H1 (cell line): ENCODE measurements at regions not wholly inside any gene's neighbourhood (a gene's known extent, or its start where the extent isn't known, plus 50 kb on each side); places are given as distances from the start of the nearest gene placed in this dataset.

Experiments used
- CTCF ChIA-PET: fragments of 300-600 bp; sonication (Branson Sonifier 250); formaldehyde crosslinking; loops from one replicate; lab custom pipeline; 2021; ENCODE audit not compliant: partially characterized antibody; lab: Charles Lee
- POLR2A ChIA-PET: fragments of 300-600 bp; sonication (Branson Sonifier 250); formaldehyde crosslinking; loops from one replicate; lab custom pipeline; 2021; ENCODE audit warnings: inconsistent platforms; ENCODE audit not compliant: partially characterized antibody; lab: Charles Lee
- DNase-seq, 2 experiments: peaks; one replicate each; pipeline versions ENCODE4 v3.0.0 to v3.0.0-alpha.2; 2010 to 2022; ENCODE audit warnings: low spot score in 2 of 2, low read depth in 1 of 2, mixed read lengths in 1 of 2
- FAIRE-seq: peaks from 2 replicates; lab custom pipeline; 2011; peaks lifted over from hg19 to GRCh38; lab: Jason Lieb, UNC
- H2AFZ ChIP-seq: 2 replicates; pipeline ENCODE4 v1.8.1; 2012; ENCODE audit warnings: low read length, inconsistent platforms
- H2AK5ac ChIP-seq: 2 replicates; pipeline ENCODE4 v1.6.1; 2013; ENCODE audit warnings: low read depth, low read length
- H2BK120ac ChIP-seq: replicated peaks from 2 replicates; pipeline ENCODE3; 2013; ENCODE audit warnings: low read depth, low read length, inconsistent platforms
- H2BK12ac ChIP-seq: 2 replicates; pipeline ENCODE4 v1.6.1; 2013; ENCODE audit warnings: low read depth, low read length
- H2BK15ac ChIP-seq: 2 replicates; pipeline ENCODE4 v1.6.1; 2013; ENCODE audit warnings: low read length
- H2BK20ac ChIP-seq: 2 replicates; pipeline ENCODE4 v1.6.1; 2013; ENCODE audit warnings: low read length
- H2BK5ac ChIP-seq: 2 replicates; pipeline ENCODE4 v1.6.1; 2013; ENCODE audit warnings: low read depth, low read length
- H3K14ac ChIP-seq: 2 replicates; pipeline ENCODE4 v1.6.1; 2013; ENCODE audit warnings: inconsistent platforms; ENCODE audit not compliant: insufficient read length
- H3K18ac ChIP-seq: 2 replicates; pipeline ENCODE4 v1.6.1; 2013; ENCODE audit warnings: low read length; ENCODE audit errors: extremely low read depth
- H3K23ac ChIP-seq: 2 replicates; pipeline ENCODE4 v1.6.1; 2013; ENCODE audit warnings: inconsistent platforms; ENCODE audit not compliant: insufficient read length
- H3K23me2 ChIP-seq: 2 replicates; pipeline ENCODE4 v1.6.1; 2013; ENCODE audit warnings: low read depth, low read length
- H3K27ac ChIP-seq: 2 replicates; pipeline ENCODE4 v1.6.1; 2011; ENCODE audit warnings: low read depth, low read length, inconsistent platforms
- H3K27me3 ChIP-seq, 4 experiments: replicated peaks in 1 of 4; 1 replicate in 1 of 4; 2 replicates in 3 of 4; pipeline versions ENCODE4 v1.6.1 to v1.8.1; 2011 to 2013; ENCODE audit warnings: low read length in 3 of 4, mild to moderate bottlenecking in 3 of 4, inconsistent platforms in 2 of 4, mixed read lengths in 2 of 4, moderate library complexity in 1 of 4; ENCODE audit not compliant: control insufficient read depth in 3 of 4, insufficient read depth in 3 of 4; ENCODE audit errors: extremely low read depth in 1 of 4
- H3K36me3 ChIP-seq, 4 experiments: 2 replicates each; pipeline versions ENCODE4 v1.6.1 to v1.8.1; 2011 to 2013; ENCODE audit warnings: mild to moderate bottlenecking in 4 of 4, low read length in 3 of 4, moderate library complexity in 2 of 4, control low read depth in 1 of 4, inconsistent platforms in 1 of 4; ENCODE audit not compliant: insufficient read depth in 4 of 4, control insufficient read depth in 2 of 4
- H3K4ac ChIP-seq: replicated peaks from 2 replicates; pipeline ENCODE3; 2013; ENCODE audit warnings: low read length, low read depth, mixed read lengths, inconsistent platforms; ENCODE audit not compliant: insufficient read length
- H3K4me1 ChIP-seq, 4 experiments: replicated peaks in 1 of 4; 1 replicate in 1 of 4; 2 replicates in 3 of 4; pipeline versions ENCODE4 v1.6.1 to v1.8.1; 2011 to 2013; ENCODE audit warnings: low read length in 3 of 4, inconsistent platforms in 2 of 4, mixed read lengths in 1 of 4; ENCODE audit not compliant: insufficient read depth in 4 of 4, control insufficient read depth in 3 of 4
- H3K4me2 ChIP-seq, 2 experiments: 2 replicates each; pipeline versions ENCODE4 v1.6.1 to v1.8.1; 2011 to 2013; ENCODE audit warnings: low read depth in 2 of 2, low read length in 2 of 2, control low read depth in 1 of 2, inconsistent platforms in 1 of 2, mild to moderate bottlenecking in 1 of 2; ENCODE audit not compliant: insufficient read depth in 1 of 2
- H3K4me3 ChIP-seq, 4 experiments: fragments of 200-600, 300-600 bp in 1 of 4; sonication (generic), shearing (Covaris generic), sonication (Bioruptor Twin) in 1 of 4; 2 replicates each; pipeline versions ENCODE4 v1.5.1 to v1.8.1; 2011 to 2016; ENCODE audit warnings: low read length in 4 of 4, low read depth in 3 of 4, control low read depth in 2 of 4, inconsistent platforms in 2 of 4, mild to moderate bottlenecking in 2 of 4, mixed read lengths in 1 of 4, moderate library complexity in 1 of 4; ENCODE audit not compliant: insufficient read depth in 2 of 4; ENCODE audit errors: extremely low read depth in 1 of 4
- H3K56ac ChIP-seq: replicated peaks from 2 replicates; pipeline ENCODE3; 2013; ENCODE audit warnings: low read depth, mild to moderate bottlenecking, mixed read lengths, low read length, inconsistent platforms; ENCODE audit not compliant: insufficient read length
- H3K79me1 ChIP-seq: 2 replicates; pipeline ENCODE4 v1.6.1; 2013; ENCODE audit warnings: low read depth, low read length, control low read depth
- H3K79me2 ChIP-seq, 2 experiments: 2 replicates each; pipeline versions ENCODE4 v1.6.1 to v1.8.1; 2012 to 2013; ENCODE audit warnings: low read length in 2 of 2, mild to moderate bottlenecking in 2 of 2, inconsistent platforms in 1 of 2; ENCODE audit not compliant: insufficient read depth in 2 of 2, control insufficient read depth in 1 of 2
- H3K9ac ChIP-seq, 4 experiments: replicated peaks in 1 of 4; 1 replicate in 1 of 4; 2 replicates in 3 of 4; pipeline versions ENCODE4 v1.6.1 to v1.8.1; 2011 to 2013; ENCODE audit warnings: low read depth in 3 of 4, low read length in 3 of 4, control low read depth in 2 of 4, mild to moderate bottlenecking in 2 of 4, moderate library complexity in 2 of 4, inconsistent platforms in 1 of 4; ENCODE audit errors: extremely low read depth in 1 of 4
- H3K9me3 ChIP-seq, 2 experiments: 2 replicates each; pipeline versions ENCODE4 v1.6.1 to v1.8.1; 2012 to 2013; ENCODE audit warnings: mild to moderate bottlenecking in 2 of 2, moderate library complexity in 2 of 2, control low read depth in 1 of 2, inconsistent platforms in 1 of 2, low read depth in 1 of 2, low read length in 1 of 2, mixed read lengths in 1 of 2; ENCODE audit not compliant: insufficient read depth in 2 of 2
- H4K20me1 ChIP-seq, 2 experiments: replicated peaks in 1 of 2; 2 replicates each; pipeline versions ENCODE3 to v1.8.1; 2011 to 2013; ENCODE audit warnings: inconsistent platforms in 2 of 2, low read length in 2 of 2, mild to moderate bottlenecking in 1 of 2; ENCODE audit not compliant: insufficient read depth in 2 of 2, control insufficient read depth in 1 of 2
- H4K5ac ChIP-seq: 2 replicates; pipeline ENCODE4 v1.6.1; 2013; ENCODE audit warnings: low read length, low read depth, mixed read lengths, inconsistent platforms; ENCODE audit not compliant: insufficient read length
- H4K8ac ChIP-seq: 2 replicates; pipeline ENCODE4 v1.8.0; 2013; ENCODE audit warnings: mild to moderate bottlenecking, moderate library complexity, low read length, inconsistent platforms; ENCODE audit not compliant: insufficient read depth; ENCODE audit errors: extremely low read depth
- H4K91ac ChIP-seq: replicated peaks from 2 replicates; pipeline ENCODE3; 2013; ENCODE audit warnings: low read length, mixed read lengths, inconsistent platforms; ENCODE audit not compliant: insufficient read length
- CEBPB ChIP-seq: IDR thresholded peaks from 2 replicates; pipeline ENCODE4 v1.6.1; 2012; ENCODE audit warnings: low read depth, low read length
- NRF1 ChIP-seq: IDR thresholded peaks from 2 replicates; pipeline ENCODE4 v1.6.1; 2011; ENCODE audit warnings: mild to moderate bottlenecking, low read depth, low read length, improper control_type of control experiment
- WGBS, 2 experiments: shearing (Covaris generic) in 1 of 2; methylation state at CpG; one replicate each; pipeline versions ENCODE4 v1.1.6 to v1.1.7; 2013 to 2015; ENCODE audit warnings: low lambda C conversion rate in 2 of 2, mixed read lengths in 2 of 2, inconsistent platforms in 1 of 2, low coverage in 1 of 2, missing lambda C conversion rate in 1 of 2; ENCODE audit not compliant: insufficient replicate concordance in 2 of 2, insufficient coverage in 1 of 2, insufficient read length in 1 of 2; ENCODE audit errors: extremely low coverage in 1 of 2, missing lambda C conversion rate in 1 of 2; 5-methylcytosine and 5-hydroxymethylcytosine counted together
- TF ChIP-seq, protein P1 (sequence below): IDR thresholded peaks from 2 replicates; pipeline ENCODE4 v1.6.1; 2012; ENCODE audit warnings: low read length, inconsistent platforms

DNA sequence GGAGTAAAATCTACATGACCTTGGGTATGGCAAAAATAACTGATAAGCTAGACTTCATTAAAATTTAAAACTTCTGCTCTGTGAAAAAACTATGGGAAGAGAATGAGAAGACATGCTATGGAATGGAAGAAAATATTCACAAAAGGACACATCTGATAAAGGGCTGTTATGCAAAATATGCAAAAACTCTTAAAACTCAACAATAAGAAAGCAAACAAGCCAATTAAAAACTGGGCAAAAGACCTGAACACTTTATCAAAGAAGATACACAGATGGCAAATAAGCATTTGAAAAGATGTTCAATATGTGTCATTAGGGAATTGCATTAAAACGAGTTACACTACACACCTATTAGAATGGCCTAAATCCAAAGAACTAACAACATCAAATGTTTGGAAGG lies 439.5 kb downstream of the EFNA5 start:
- Histone ChIP-seq H3K14ac (no peak overlapping the region), H2BK20ac (no peak overlapping the region), H3K23ac (no peak overlapping the region), H2AK5ac (no peak overlapping the region), H3K79me2 (no peaks in the 10 kb centered on the region), H3K27ac (no peak overlapping the region), H3K79me1 (no peaks in the 10 kb centered on the region), H3K27me3 (no peaks in the 10 kb centered on the region), H2BK5ac (no peak overlapping the region), H3K9me3 (no peaks in the 10 kb centered on the region), H2BK12ac (no peak overlapping the region), H3K36me3 (no peaks in the 10 kb centered on the region), H4K91ac (no peak overlapping the region), H3K18ac (no peak overlapping the region), H3K9ac (no peak overlapping the region), H3K23me2 (no peaks in the 10 kb centered on the region), H3K4me1 (no peaks in the 10 kb centered on the region), H3K4me2 (no peak overlapping the region), H2AFZ (no peak overlapping the region), H3K4me3 (no peak overlapping the region), H4K20me1 (no peaks in the 10 kb centered on the region), H4K5ac (no peak overlapping the region), H2BK15ac (no peak overlapping the region), H3K4ac (no peak overlapping the region), H3K56ac (no peak overlapping the region), H2BK120ac (no peak overlapping the region), H4K8ac (no peak overlapping the region)
- 88% methylated on average over 1 of the region's 1 CpG; no CpG with 5 or more reads in 1 of the 2 experiments for WGBS, 2 experiments
- TF ChIP-seq CEBPB (no peak), NRF1 (no peak)
- TF ChIP-seq, protein P1, sequence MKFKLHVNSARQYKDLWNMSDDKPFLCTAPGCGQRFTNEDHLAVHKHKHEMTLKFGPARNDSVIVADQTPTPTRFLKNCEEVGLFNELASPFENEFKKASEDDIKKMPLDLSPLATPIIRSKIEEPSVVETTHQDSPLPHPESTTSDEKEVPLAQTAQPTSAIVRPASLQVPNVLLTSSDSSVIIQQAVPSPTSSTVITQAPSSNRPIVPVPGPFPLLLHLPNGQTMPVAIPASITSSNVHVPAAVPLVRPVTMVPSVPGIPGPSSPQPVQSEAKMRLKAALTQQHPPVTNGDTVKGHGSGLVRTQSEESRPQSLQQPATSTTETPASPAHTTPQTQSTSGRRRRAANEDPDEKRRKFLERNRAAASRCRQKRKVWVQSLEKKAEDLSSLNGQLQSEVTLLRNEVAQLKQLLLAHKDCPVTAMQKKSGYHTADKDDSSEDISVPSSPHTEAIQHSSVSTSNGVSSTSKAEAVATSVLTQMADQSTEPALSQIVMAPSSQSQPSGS = no peak
- FAIRE-seq (no peak), DNase-seq (no peak)
- ChIA-PET CTCF (no interaction called here), POLR2A (no interaction called here)
